CD4-positive, alpha-beta T cell (primary cell): ENCODE measurements at regions not wholly inside any gene's neighbourhood (a gene's known extent, or its start where the extent isn't known, plus 50 kb on each side); places are given as distances from the start of the nearest gene placed in this dataset.

ENCODE experiments used
- ATAC-seq: fragments of 200-7000 bp; cut with Tn5 transposase; one replicate; pipeline ENCODE4 v1.10.0; 2022; ENCODE audit warnings: mild to moderate bottlenecking; ENCODE audit not compliant: poor library complexity
- CTCF ChIA-PET: fragments of 350-600 bp; sonication (Branson Sonifier 250); formaldehyde crosslinking; loops from one replicate; lab custom pipeline; 2021; ENCODE audit warnings: antibody characterized with exemption, inconsistent platforms; lab: Charles Lee
- POLR2A ChIA-PET: fragments of 350-600 bp; sonication (Branson Sonifier 250); formaldehyde crosslinking; loops from one replicate; lab custom pipeline; 2021; ENCODE audit warnings: antibody characterized with exemption, inconsistent platforms; lab: Charles Lee
- DNase-seq, 14 experiments: peaks; one replicate each; pipeline ENCODE4 v3.0.0-alpha.2; 2013 to 2020; ENCODE audit warnings: mixed read lengths in 2 of 14
- H3K27ac ChIP-seq, 2 donors: one replicate each; pipeline versions ENCODE4 v1.5.1 to v1.7.0; 2013; ENCODE audit warnings: low read length in 2 of 2, low read depth in 1 of 2, mild to moderate bottlenecking in 1 of 2
- H3K27me3 ChIP-seq, 2 experiments: 1 replicate in 1 of 2; 2 replicates in 1 of 2; pipeline versions ENCODE4 v1.6.1 to v1.7.0; 2013; ENCODE audit warnings: low read length in 2 of 2, control low read depth in 1 of 2, mild to moderate bottlenecking in 1 of 2, moderate library complexity in 1 of 2; ENCODE audit not compliant: insufficient read depth in 2 of 2, control insufficient read depth in 1 of 2
- H3K36me3 ChIP-seq: one replicate; pipeline ENCODE4 v1.6.1; 2013; ENCODE audit warnings: low read length, control low read depth; ENCODE audit not compliant: insufficient read depth
- H3K4me1 ChIP-seq: one replicate; pipeline ENCODE4 v1.6.1; 2013; ENCODE audit warnings: low read length, control low read depth; ENCODE audit not compliant: insufficient read depth
- H3K4me3 ChIP-seq: one replicate; pipeline ENCODE4 v1.5.1; 2013; ENCODE audit warnings: mild to moderate bottlenecking, low read length, moderate library complexity
- H3K9me3 ChIP-seq, 2 experiments: 1 replicate in 1 of 2; 2 replicates in 1 of 2; pipeline versions ENCODE4 v1.6.1 to v1.7.0; 2013; ENCODE audit warnings: low read length in 2 of 2, mild to moderate bottlenecking in 2 of 2, control low read depth in 1 of 2, moderate library complexity in 1 of 2; ENCODE audit not compliant: control insufficient read depth in 1 of 2, insufficient read depth in 1 of 2
- H3K27ac Mint-ChIP-seq: one replicate; pipeline ENCODE4 v1.8.0; 2020; ENCODE audit warnings: mixed read lengths
- H3K27me3 Mint-ChIP-seq: one replicate; pipeline ENCODE4 v1.8.0; 2021; ENCODE audit warnings: mixed read lengths
- H3K36me3 Mint-ChIP-seq: one replicate; pipeline ENCODE4 v1.8.0; 2021; ENCODE audit warnings: low read depth, mixed read lengths
- H3K4me1 Mint-ChIP-seq: one replicate; pipeline ENCODE4 v1.8.0; 2021; ENCODE audit warnings: low read depth, mixed read lengths
- H3K4me3 Mint-ChIP-seq: one replicate; pipeline ENCODE4 v1.8.0; 2020; ENCODE audit warnings: mild to moderate bottlenecking, mixed read lengths
- H3K9me3 Mint-ChIP-seq: one replicate; pipeline ENCODE4 v1.8.0; 2020; ENCODE audit warnings: mixed read lengths
- CTCF ChIP-seq: fragments of 200-600 bp; IDR thresholded peaks from one replicate; pipeline ENCODE4 v1.8.0; 2022; ENCODE audit warnings: antibody characterized with exemption, mild to moderate bottlenecking
- intact Hi-C, 2 experiments: fragments of 100-400 bp; cut with DNase I in 1 of 2; cut with micrococcal nuclease in 1 of 2; formaldehyde crosslinking; loops; one replicate each; pipeline versions ENCODE4 v1.15.1 to v1.9.0; 2023 to 2025; cut with DNase I, micrococcal nuclease

DNA sequence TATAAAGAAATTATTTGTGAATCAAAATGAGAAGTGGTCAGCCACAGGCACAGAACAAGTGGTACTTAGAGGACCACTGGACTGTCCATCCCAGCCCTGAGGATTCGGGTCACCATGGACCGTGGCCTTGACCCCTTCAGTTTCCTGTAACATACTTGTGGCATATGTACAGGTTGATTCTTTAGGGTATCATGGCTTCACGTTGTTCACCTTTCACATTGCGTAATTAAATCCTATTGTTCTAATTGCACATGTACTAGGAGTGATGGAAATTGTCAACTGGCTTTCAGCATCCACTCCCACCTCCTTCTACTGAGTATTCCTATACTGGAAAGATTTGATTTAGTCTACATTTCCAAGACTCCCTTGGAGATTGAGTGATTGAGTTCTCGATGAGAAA, 148.3 kb upstream of the GJB5 start:
- TF ChIP-seq CTCF = no peak
- ChIA-PET POLR2A (no interaction called here), CTCF (no interaction called here)
- Mint-ChIP-seq H3K27ac (no peak overlapping the region), H3K4me1 (no peaks in the 10 kb centered on the region), H3K27me3 (peaks cover 35% of the 10 kb centered on the region), H3K4me3 (no peak overlapping the region), H3K36me3 (no peaks in the 10 kb centered on the region), H3K9me3 (no peaks in the 10 kb centered on the region)
- ATAC-seq = no peak
- H3K36me3 ChIP-seq = no peaks in the 10 kb centered on the region
- intact Hi-C loops = no loop called here
- no peak overlapping the region for H3K4me3 ChIP-seq
- peaks cover 0 to 5% of the 10 kb centered on the region in 2 experiments for H3K27me3 ChIP-seq
- no peak overlapping the region for H3K27ac ChIP-seq
- H3K4me1 ChIP-seq = no peaks in the 10 kb centered on the region
- no peak for DNase-seq
- no peaks in the 10 kb centered on the region for H3K9me3 ChIP-seq

DNA sequence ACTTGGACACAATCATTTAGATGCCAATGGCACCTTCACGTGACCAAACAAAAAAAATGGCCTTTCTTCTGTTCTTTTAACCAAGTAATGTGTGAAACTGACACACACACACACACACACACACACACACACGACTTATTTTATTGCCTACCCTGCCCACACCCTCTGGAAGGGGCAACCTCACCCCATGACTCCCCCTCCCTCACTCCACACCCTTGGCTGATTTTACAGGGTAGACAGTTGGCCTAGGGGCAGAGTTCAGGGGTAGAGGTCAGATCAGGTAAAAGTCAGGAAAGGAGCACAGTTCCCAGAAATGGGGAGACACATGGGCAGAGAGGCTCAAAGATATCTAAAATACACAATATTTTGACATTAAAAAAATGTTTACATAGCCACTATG, 144.8 kb upstream of the GJB5 start:
- ChIA-PET POLR2A (no interaction called here), CTCF (no interaction called here)
- intact Hi-C loops = no loop called here
- DNase-seq = no peak
- H3K4me3 ChIP-seq = no peak overlapping the region
- Mint-ChIP-seq H3K27ac (no peak overlapping the region), H3K9me3 (no peaks in the 10 kb centered on the region), H3K36me3 (no peaks in the 10 kb centered on the region), H3K4me3 (no peak overlapping the region), H3K27me3 (peaks cover 33% of the 10 kb centered on the region), H3K4me1 (no peaks in the 10 kb centered on the region)
- TF ChIP-seq CTCF = no peak
- no peaks in the 10 kb centered on the region for H3K36me3 ChIP-seq
- peaks cover 0 to 8% of the 10 kb centered on the region in 2 experiments for H3K27me3 ChIP-seq
- H3K27ac ChIP-seq = no peak overlapping the region
- H3K4me1 ChIP-seq = no peaks in the 10 kb centered on the region
- no peaks in the 10 kb centered on the region for H3K9me3 ChIP-seq
- no peak for ATAC-seq

GRCh38 chr1:34611571-34611970, 143.3 kb upstream of the GJB5 start:
- CTCF ChIA-PET = no interaction called here
- H3K27me3 Mint-ChIP-seq = peaks cover 42% of the 10 kb centered on the region

More at GRCh38 chr1:34611571-34611970, 143.3 kb upstream of the GJB5 start:
- no peak overlapping the region for H3K4me3 Mint-ChIP-seq
- no peak overlapping the region for H3K4me3 ChIP-seq
- H3K9me3 ChIP-seq = no peaks in the 10 kb centered on the region
- H3K9me3 Mint-ChIP-seq = no peaks in the 10 kb centered on the region
- ATAC-seq = no peak
- no peaks in the 10 kb centered on the region for H3K4me1 ChIP-seq
- H3K27me3 ChIP-seq = peaks cover 5 to 10% of the 10 kb centered on the region in 2 experiments
- no peak overlapping the region for H3K27ac Mint-ChIP-seq
- no peaks in the 10 kb centered on the region for H3K36me3 Mint-ChIP-seq
- TF ChIP-seq CTCF = no peak
- no peak for DNase-seq
- POLR2A ChIA-PET = no interaction called here
- H3K4me1 Mint-ChIP-seq = no peaks in the 10 kb centered on the region
- no peaks in the 10 kb centered on the region for H3K36me3 ChIP-seq
- intact Hi-C loops = no loop called here
- no peak overlapping the region for H3K27ac ChIP-seq
